IMR-90 (cell line): ENCODE measurements at regions not wholly inside any gene's neighbourhood (a gene's known extent, or its start where the extent isn't known, plus 50 kb on each side); places are given as distances from the start of the nearest gene placed in this dataset.

Experiments used
- ATAC-seq: fragments of 200-7000 bp; cut with Tn5 transposase; 2 replicates; pipeline ENCODE4 v1.9.1; 2020; ENCODE audit warnings: low read depth, mild to moderate bottlenecking, moderate library complexity
- BruUV-seq: library from RNA; stranded (reverse); fragments of 400-500 nt; replicated peaks from 2 replicates; lab custom pipeline; 2021; lab: Mats Ljungman, UMichigan
- CTCF ChIA-PET: fragments of 300-600 bp; formaldehyde crosslinking; extraction: SDS; loops from one replicate; lab custom pipeline; 2021; ENCODE audit warnings: antibody characterized with exemption; lab: Yijun Ruan, JAX
- POLR2A ChIA-PET: fragments of 300-600 bp; sonication (Branson Sonifier 250); formaldehyde crosslinking; loops from one replicate; lab custom pipeline; 2022; ENCODE audit warnings: antibody characterized with exemption; ENCODE audit not compliant: unreplicated experiment; lab: Charles Lee
- DNase-seq: peaks from one replicate; pipeline ENCODE4 v3.0.0; 2013
- H2AFZ ChIP-seq: replicated peaks from 2 replicates; pipeline ENCODE3; 2013; ENCODE audit warnings: low read length, mild to moderate bottlenecking; ENCODE audit not compliant: poor library complexity
- H2AK5ac ChIP-seq: 2 replicates; pipeline ENCODE4 v1.6.1; 2013; ENCODE audit warnings: low read depth, low read length, inconsistent platforms
- H2AK9ac ChIP-seq: replicated peaks from 2 replicates; pipeline ENCODE3; 2013; ENCODE audit warnings: mild to moderate bottlenecking, low read depth, low read length, moderate library complexity; ENCODE audit not compliant: poor library complexity
- H2BK120ac ChIP-seq: 2 replicates; pipeline ENCODE4 v1.6.1; 2013; ENCODE audit warnings: low read depth, low read length, inconsistent platforms
- H2BK15ac ChIP-seq: 3 replicates; pipeline ENCODE4 v1.6.1; 2013; ENCODE audit warnings: low read depth, low read length, inconsistent platforms
- H2BK20ac ChIP-seq: 2 replicates; pipeline ENCODE4 v1.6.1; 2013; ENCODE audit warnings: low read depth, mild to moderate bottlenecking, inconsistent platforms, low read length, moderate library complexity
- H2BK5ac ChIP-seq: 2 replicates; pipeline ENCODE4 v1.6.1; 2013; ENCODE audit warnings: mild to moderate bottlenecking, low read depth, low read length, inconsistent platforms; ENCODE audit not compliant: poor library complexity, severe bottlenecking
- H3K14ac ChIP-seq: replicated peaks from 2 replicates; pipeline ENCODE4 v1.6.1; 2013; ENCODE audit warnings: low read depth, low read length, inconsistent platforms
- H3K18ac ChIP-seq: 2 replicates; pipeline ENCODE4 v1.6.1; 2013; ENCODE audit warnings: low read depth, low read length, control low read depth
- H3K23ac ChIP-seq: 2 replicates; pipeline ENCODE4 v1.6.1; 2013; ENCODE audit warnings: low read depth, low read length, inconsistent platforms
- H3K27ac ChIP-seq: 2 replicates; pipeline ENCODE4 v1.5.1; 2013; ENCODE audit warnings: mild to moderate bottlenecking, control low read depth, low read length; ENCODE audit not compliant: insufficient read depth
- H3K27me3 ChIP-seq: 2 replicates; pipeline ENCODE4 v1.6.1; 2013; ENCODE audit warnings: low read length; ENCODE audit not compliant: control insufficient read depth, insufficient read depth
- H3K36me3 ChIP-seq: 2 replicates; pipeline ENCODE4 v1.6.1; 2013; ENCODE audit warnings: low read length, mixed read lengths; ENCODE audit not compliant: control insufficient read depth, insufficient read depth
- H3K4ac ChIP-seq: 2 replicates; pipeline ENCODE4 v1.6.1; 2013; ENCODE audit warnings: low read depth, low read length, inconsistent platforms
- H3K4me1 ChIP-seq: 2 replicates; pipeline ENCODE4 v1.6.1; 2013; ENCODE audit warnings: low read length, mixed read lengths; ENCODE audit not compliant: control insufficient read depth, insufficient read depth
- H3K4me2 ChIP-seq: 2 replicates; pipeline ENCODE4 v1.6.1; 2013; ENCODE audit warnings: low read depth, mild to moderate bottlenecking, control low read depth, low read length, moderate library complexity
- H3K4me3 ChIP-seq: 2 replicates; pipeline ENCODE4 v1.5.1; 2013; ENCODE audit warnings: low read depth, mild to moderate bottlenecking, control low read depth, low read length, moderate library complexity; ENCODE audit not compliant: insufficient read depth
- H3K56ac ChIP-seq: 2 replicates; pipeline ENCODE4 v1.6.1; 2013; ENCODE audit warnings: low read length, inconsistent platforms; ENCODE audit not compliant: insufficient read depth; ENCODE audit errors: extremely low read depth
- H3K79me1 ChIP-seq, 2 experiments: 2 replicates each; pipeline ENCODE4 v1.6.1; 2013; ENCODE audit warnings: low read length in 2 of 2, inconsistent platforms in 1 of 2, low read depth in 1 of 2
- H3K9ac ChIP-seq: 2 replicates; pipeline ENCODE4 v1.6.1; 2013; ENCODE audit warnings: low read depth, low read length, control low read depth
- H3K9me1 ChIP-seq: 2 replicates; pipeline ENCODE4 v1.6.1; 2013; ENCODE audit warnings: low read length, inconsistent platforms; ENCODE audit not compliant: insufficient read depth
- H3K9me3 ChIP-seq: 2 replicates; pipeline ENCODE4 v1.6.1; 2013; ENCODE audit warnings: low read length; ENCODE audit not compliant: control insufficient read depth, insufficient read depth
- H4K20me1 ChIP-seq: 2 replicates; pipeline ENCODE4 v1.6.1; 2013; ENCODE audit warnings: low read length, inconsistent platforms; ENCODE audit not compliant: insufficient read depth
- H4K5ac ChIP-seq: 2 replicates; pipeline ENCODE4 v1.6.1; 2013; ENCODE audit warnings: mild to moderate bottlenecking, low read depth, low read length, control low read depth
- H4K8ac ChIP-seq, 2 experiments: 2 replicates each; pipeline ENCODE4 v1.6.1; 2013; ENCODE audit warnings: low read depth in 2 of 2, low read length in 2 of 2, control low read depth in 1 of 2, inconsistent platforms in 1 of 2
- H4K91ac ChIP-seq: 2 replicates; pipeline ENCODE4 v1.6.1; 2013; ENCODE audit warnings: low read depth, low read length, inconsistent platforms; ENCODE audit not compliant: insufficient read depth
- BHLHE40 ChIP-seq: fragments of 150-350 bp; IDR thresholded peaks from 2 replicates; pipeline ENCODE4 v1.6.1; 2016; ENCODE audit warnings: mild to moderate bottlenecking, low read depth, low read length
- CHD1 ChIP-seq: IDR thresholded peaks from 2 replicates; pipeline ENCODE4 v1.6.1; 2012; ENCODE audit warnings: low read depth, low read length, improper control_type of control experiment
- MAFK ChIP-seq: IDR thresholded peaks from 2 replicates; pipeline ENCODE4 v1.6.1; 2012; ENCODE audit warnings: low read depth, low read length, improper control_type of control experiment
- MAZ ChIP-seq: IDR thresholded peaks from 2 replicates; pipeline ENCODE4 v1.6.1; 2012; ENCODE audit warnings: low read depth, mild to moderate bottlenecking, low read length, improper control_type of control experiment, moderate library complexity, borderline replicate concordance
- MXI1 ChIP-seq: IDR thresholded peaks from 2 replicates; pipeline ENCODE4 v1.6.1; 2012; ENCODE audit warnings: low read depth, mild to moderate bottlenecking, low read length, moderate library complexity, borderline replicate concordance
- POLR2A ChIP-seq: IDR thresholded peaks from 2 replicates; pipeline ENCODE4 v1.6.1; 2012; ENCODE audit warnings: mild to moderate bottlenecking, low read depth, low read length
- RAD21 ChIP-seq: IDR thresholded peaks from 2 replicates; pipeline ENCODE4 v1.6.1; 2012; ENCODE audit warnings: low read length, improper control_type of control experiment
- RFX5 ChIP-seq: IDR thresholded peaks from 2 replicates; pipeline ENCODE4 v1.8.0; 2012; ENCODE audit warnings: low read depth, mild to moderate bottlenecking, low read length, moderate library complexity
- WGBS, 2 experiments: methylation state at CpG; one replicate each; pipeline versions ENCODE4 v1.1.5 to v1.1.7; 2013; ENCODE audit warnings: missing lambda C conversion rate in 2 of 2; ENCODE audit not compliant: insufficient read length in 1 of 2; ENCODE audit errors: extremely low coverage in 2 of 2; 5-methylcytosine and 5-hydroxymethylcytosine counted together
- dilution Hi-C: fragments of 300-500 bp; cut with HindIII; formaldehyde crosslinking; loops from one replicate; pipeline ENCODE4 v1.14.3; 2018; ENCODE audit warnings: low sequenced_read_pairs; ENCODE audit not compliant: unreplicated experiment
- in situ Hi-C: fragments of 300-500 bp; cut with MboI; formaldehyde crosslinking; loops from 3 replicates; pipeline ENCODE4 v1.14.3; 2019; ENCODE audit warnings: low sequenced_read_pairs, inconsistent platforms, mixed read lengths
- intact Hi-C: fragments of 100-400 bp; cut with micrococcal nuclease; formaldehyde crosslinking; loops from 2 replicates; pipeline ENCODE4 v1.10.0; 2022
- TF ChIP-seq, protein P1 (sequence below): fragments of 150-350 bp; IDR thresholded peaks from 2 replicates; pipeline ENCODE4 v1.6.1; 2017; ENCODE audit warnings: mild to moderate bottlenecking, antibody characterized with exemption, low read length, low read depth

DNA sequence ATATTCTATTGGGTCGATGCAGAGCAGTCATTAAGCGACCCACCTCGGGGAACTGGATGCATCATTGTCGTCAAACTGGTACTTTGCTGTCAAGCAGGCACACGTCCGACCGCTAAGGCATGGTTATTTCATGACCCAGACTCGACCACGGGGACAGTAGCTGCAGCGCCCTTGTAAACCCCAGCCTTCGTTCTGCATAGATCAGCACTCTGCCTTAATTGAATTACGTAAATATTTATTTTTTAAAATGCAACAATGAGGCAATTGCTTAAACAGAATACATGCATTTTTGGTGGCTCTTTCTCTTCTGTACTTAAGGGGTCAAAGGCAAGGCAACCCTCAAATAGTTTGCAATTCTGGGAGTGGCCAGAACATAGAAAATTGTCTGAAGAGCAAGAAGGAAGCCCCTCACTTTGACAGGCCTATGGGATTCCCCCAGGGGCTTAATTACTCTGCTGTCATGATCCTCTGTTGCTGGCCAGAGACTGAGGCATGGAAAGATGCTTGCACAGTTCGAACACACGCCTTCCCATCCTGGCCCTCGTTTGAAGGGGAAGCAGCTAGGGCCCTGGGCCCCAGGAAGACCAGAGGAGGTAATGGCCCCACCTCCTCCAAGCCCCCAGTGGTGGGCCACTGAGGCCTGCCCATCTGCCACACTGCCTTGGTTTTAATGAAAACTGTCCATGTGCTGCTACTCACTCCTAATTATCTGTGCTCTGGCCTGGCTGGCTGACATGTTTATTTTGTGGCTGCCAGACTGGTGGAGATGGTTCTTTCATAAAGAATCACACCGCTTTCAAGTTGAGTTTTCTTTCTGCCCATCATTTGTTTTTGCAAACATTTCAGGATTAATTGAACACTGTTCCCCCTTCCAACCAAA is 169.7 kb upstream of the MAST4 start:
- Histone ChIP-seq H2BK120ac (no peak overlapping the region), H3K9me3 (no peaks in the 10 kb centered on the region), H3K9me1 (no peaks in the 10 kb centered on the region), H3K36me3 (no peaks in the 10 kb centered on the region), H2BK5ac (no peak overlapping the region), H2BK15ac (no peak overlapping the region), H3K4me3 (no peak overlapping the region), H3K79me1 (no peaks in the 10 kb centered on the region), H2AK9ac (no peak overlapping the region), H2AFZ (no peak overlapping the region), H3K27ac (no peak overlapping the region), H3K23ac (no peak overlapping the region), H3K27me3 (no peaks in the 10 kb centered on the region), H3K56ac (no peak overlapping the region), H2AK5ac (no peak overlapping the region), H3K4me1 (no peaks in the 10 kb centered on the region), H4K20me1 (no peaks in the 10 kb centered on the region), H3K4me2 (no peak overlapping the region; the same call in 1 of the 2 replicates), H3K9ac (no peak overlapping the region), H4K91ac (no peak overlapping the region), H3K14ac (no peak overlapping the region), H4K5ac (no peak overlapping the region), H2BK20ac (no peak overlapping the region), H3K4ac (no peak overlapping the region), H4K8ac (no peak overlapping the region), H3K18ac (no peak overlapping the region)
- WGBS, 2 experiments: 19% methylated on average over 8 of the region's 16 CpGs; no CpG with 5 or more reads in 1 of the 2 experiments
- ATAC-seq (no peak), DNase-seq (no peak)
- TF ChIP-seq BHLHE40 (no peak), MXI1 (no peak), CHD1 (no peak), RFX5 (no peak), POLR2A (no peak), RAD21 (no peak), MAFK (no peak), MAZ (no peak)
- TF ChIP-seq, protein P1, sequence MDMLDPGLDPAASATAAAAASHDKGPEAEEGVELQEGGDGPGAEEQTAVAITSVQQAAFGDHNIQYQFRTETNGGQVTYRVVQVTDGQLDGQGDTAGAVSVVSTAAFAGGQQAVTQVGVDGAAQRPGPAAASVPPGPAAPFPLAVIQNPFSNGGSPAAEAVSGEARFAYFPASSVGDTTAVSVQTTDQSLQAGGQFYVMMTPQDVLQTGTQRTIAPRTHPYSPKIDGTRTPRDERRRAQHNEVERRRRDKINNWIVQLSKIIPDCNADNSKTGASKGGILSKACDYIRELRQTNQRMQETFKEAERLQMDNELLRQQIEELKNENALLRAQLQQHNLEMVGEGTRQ: no peak
- in situ Hi-C loops (no loop called here), intact Hi-C loops (loop anchor here (1.0 kb wide), 1 partner anchor 31 kb away; no protein-coding TSS in a partner anchor), dilution Hi-C loops (no loop called here)
- POLR2A ChIA-PET: no interaction called here
- CTCF ChIA-PET: no interaction called here
- BruUV-seq: no TSS peak
